DND-41 (cell line): ENCODE measurements at regions not wholly inside any gene's neighbourhood (a gene's known extent, or its start where the extent isn't known, plus 50 kb on each side); places are given as distances from the start of the nearest gene placed in this dataset.

Source experiments
- EZH2 ChIP-seq: IDR thresholded peaks from 3 replicates; pipeline ENCODE4 v1.6.1; 2012; ENCODE audit warnings: borderline replicate concordance, low read depth, mild to moderate bottlenecking, moderate library complexity, low read length, inconsistent platforms; ENCODE audit not compliant: severe bottlenecking
- TF ChIP-seq, protein P1 (sequence below): IDR thresholded peaks from 2 replicates; pipeline ENCODE4 v1.5.1; 2012; ENCODE audit warnings: borderline replicate concordance, low read length, moderate library complexity, mild to moderate bottlenecking; ENCODE audit not compliant: poor library complexity, severe bottlenecking; ENCODE audit errors: extremely low read depth

DNA sequence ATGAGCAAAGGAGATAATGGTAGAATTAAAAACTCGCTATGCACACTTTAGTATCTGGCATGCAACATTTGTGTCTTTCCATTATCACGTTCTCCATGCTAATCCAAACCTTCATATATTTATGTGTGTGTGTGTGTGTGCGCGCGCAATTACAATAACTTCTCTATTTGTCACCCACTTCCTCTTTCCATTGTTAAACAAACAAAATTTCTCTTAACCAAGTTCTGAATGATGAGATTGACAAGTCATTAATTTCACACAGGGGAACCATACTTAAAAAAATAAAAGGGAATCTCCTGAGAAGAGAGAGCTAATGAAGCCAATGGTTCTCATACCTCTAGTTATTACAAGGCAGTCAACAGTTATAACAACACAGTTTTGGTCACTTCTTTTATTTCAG, 575.9 kb upstream of the MDGA2 start:
- TF ChIP-seq, protein P1, sequence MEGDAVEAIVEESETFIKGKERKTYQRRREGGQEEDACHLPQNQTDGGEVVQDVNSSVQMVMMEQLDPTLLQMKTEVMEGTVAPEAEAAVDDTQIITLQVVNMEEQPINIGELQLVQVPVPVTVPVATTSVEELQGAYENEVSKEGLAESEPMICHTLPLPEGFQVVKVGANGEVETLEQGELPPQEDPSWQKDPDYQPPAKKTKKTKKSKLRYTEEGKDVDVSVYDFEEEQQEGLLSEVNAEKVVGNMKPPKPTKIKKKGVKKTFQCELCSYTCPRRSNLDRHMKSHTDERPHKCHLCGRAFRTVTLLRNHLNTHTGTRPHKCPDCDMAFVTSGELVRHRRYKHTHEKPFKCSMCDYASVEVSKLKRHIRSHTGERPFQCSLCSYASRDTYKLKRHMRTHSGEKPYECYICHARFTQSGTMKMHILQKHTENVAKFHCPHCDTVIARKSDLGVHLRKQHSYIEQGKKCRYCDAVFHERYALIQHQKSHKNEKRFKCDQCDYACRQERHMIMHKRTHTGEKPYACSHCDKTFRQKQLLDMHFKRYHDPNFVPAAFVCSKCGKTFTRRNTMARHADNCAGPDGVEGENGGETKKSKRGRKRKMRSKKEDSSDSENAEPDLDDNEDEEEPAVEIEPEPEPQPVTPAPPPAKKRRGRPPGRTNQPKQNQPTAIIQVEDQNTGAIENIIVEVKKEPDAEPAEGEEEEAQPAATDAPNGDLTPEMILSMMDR = no peak
- no peak for TF ChIP-seq EZH2
